Spleen (tissue), 11 donors: ENCODE measurements at regions not wholly inside any gene's neighbourhood (a gene's known extent, or its start where the extent isn't known, plus 50 kb on each side); places are given as distances from the start of the nearest gene placed in this dataset.

Experiments
- DNase-seq: peaks from one replicate; pipeline ENCODE4 v3.0.0-alpha.2; 2020
- H3K27ac ChIP-seq, 8 donors: fragments of 200-600 bp; sonication (generic) in 7 of 8; 1 replicate in 4 of 8; 2 replicates in 4 of 8; pipeline versions ENCODE4 v1.5.0 to v1.8.0; 2016 to 2021; ENCODE audit warnings: inconsistent platforms in 4 of 8, mild to moderate bottlenecking in 4 of 8, moderate library complexity in 1 of 8
- H3K27me3 ChIP-seq, 7 donors: fragments of 200-600 bp; sonication (generic) in 6 of 7; replicated peaks in 1 of 7; 1 replicate in 4 of 7; 2 replicates in 3 of 7; pipeline versions ENCODE4 v1.5.0 to v1.8.0; 2016 to 2021; ENCODE audit warnings: inconsistent platforms in 3 of 7, mild to moderate bottlenecking in 1 of 7
- H3K36me3 ChIP-seq, 6 donors: fragments of 200-600 bp; sonication (generic) in 5 of 6; 1 replicate in 4 of 6; 2 replicates in 2 of 6; pipeline versions ENCODE4 v1.5.0 to v1.8.0; 2016 to 2021; ENCODE audit warnings: inconsistent platforms in 2 of 6
- H3K4me1 ChIP-seq, 6 donors: fragments of 200-600 bp; sonication (generic) in 5 of 6; 1 replicate in 3 of 6; 2 replicates in 3 of 6; pipeline versions ENCODE4 v1.5.0 to v1.8.0; 2016 to 2021; ENCODE audit warnings: inconsistent platforms in 3 of 6
- H3K4me3 ChIP-seq, 8 donors: fragments of 200-600 bp; sonication (generic) in 7 of 8; 1 replicate in 4 of 8; 2 replicates in 4 of 8; pipeline versions ENCODE4 v1.5.0 to v1.8.0; 2016 to 2021; ENCODE audit warnings: inconsistent platforms in 4 of 8, mild to moderate bottlenecking in 4 of 8, moderate library complexity in 2 of 8
- H3K9me3 ChIP-seq, 8 donors: fragments of 200-600 bp; sonication (generic) in 7 of 8; 1 replicate in 4 of 8; 2 replicates in 4 of 8; pipeline versions ENCODE4 v1.5.0 to v1.8.0; 2016 to 2021; ENCODE audit warnings: inconsistent platforms in 4 of 8
- POLR2A ChIP-seq, 3 donors: fragments of 450-650 bp; IDR thresholded peaks; one replicate each; pipeline ENCODE4 v1.5.1; 2017; ENCODE audit warnings: antibody characterized with exemption in 3 of 3, mild to moderate bottlenecking in 1 of 3
- POLR2AphosphoS5 ChIP-seq, 3 donors: sonication (generic); formaldehyde crosslinking; IDR thresholded peaks; one replicate each; pipeline ENCODE4 v1.5.1; 2017; ENCODE audit warnings: antibody characterized with exemption in 3 of 3
- WGBS, 5 donors: extraction: QIAGEN DNeasy Blood & Tissue Kit in 3 of 5; methylation state at CpG; one replicate each; pipeline versions ENCODE4 v1.1.5 to v1.1.7; 2013 to 2018; 5-methylcytosine and 5-hydroxymethylcytosine counted together
- intact Hi-C: fragments of 100-400 bp; cut with DNase I; formaldehyde crosslinking; loops from one replicate; pipeline ENCODE4 v1.15.0; 2023; ENCODE audit warnings: low total_unique reads
- TF ChIP-seq, protein P1 (sequence below), 11 experiments: fragments of 200-600 bp in 7 of 11; fragments of 450-650 bp in 4 of 11; sonication (generic) in 4 of 11; IDR thresholded peaks in 8 of 11; conservative IDR thresholded peaks in 3 of 11; 1 replicate in 7 of 11; 2 replicates in 4 of 11; pipeline versions ENCODE4 v1.4.0 to v1.8.0; 2016 to 2021; ENCODE audit warnings: antibody characterized with exemption in 11 of 11, inconsistent platforms in 4 of 11, mild to moderate bottlenecking in 1 of 11
- donor health status: healthy with polysubstance abuse.
- donor health status: DM: no; HTN: no; CAD: no; lungs with moderate emphysema.
- donor health status: DM: no; HTN: no; CAD: no.
- donor health status: Bipolar disorder and iron deficiency.
- donor health status: healthy.
- donor health status: DM: no; HTN: no; CAD: no.
- donor health status: DM: yes; HTN: yes; CAD: no.

DNA sequence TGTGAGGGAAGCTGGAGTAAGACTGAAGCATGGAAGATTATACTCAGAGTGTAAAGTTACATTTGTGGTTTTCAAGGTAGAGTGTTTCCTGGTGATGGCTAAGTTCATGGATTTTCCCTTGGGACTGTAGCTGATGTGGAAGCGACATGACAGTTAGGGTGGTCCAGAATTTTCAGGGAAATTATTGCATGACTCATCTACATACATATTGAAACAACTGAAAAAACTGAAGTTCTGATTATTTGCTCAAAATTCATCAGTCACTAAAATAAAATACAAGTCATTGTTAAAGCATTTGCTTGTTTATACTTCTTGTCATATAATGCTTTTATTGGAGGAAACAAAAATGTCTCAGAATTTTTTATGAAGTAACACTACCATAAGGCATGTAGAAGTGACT is 700.0 kb downstream of the RFPL4B start:
- 0 to 46% (median 0%) methylated on average over 1 of the region's 1 CpG for WGBS, 5 donors
- H3K9me3 ChIP-seq = peaks cover 0 to 1% (median 0%) of the 10 kb centered on the region in 8 donors
- H3K27me3 ChIP-seq = no peaks in the 10 kb centered on the region
- no peak for DNase-seq
- no peak overlapping the region for H3K27ac ChIP-seq
- no peaks in the 10 kb centered on the region for H3K36me3 ChIP-seq
- TF ChIP-seq POLR2AphosphoS5 (IDR thresholded peaks at IDR 0.05) = no peak
- TF ChIP-seq, protein P1, sequence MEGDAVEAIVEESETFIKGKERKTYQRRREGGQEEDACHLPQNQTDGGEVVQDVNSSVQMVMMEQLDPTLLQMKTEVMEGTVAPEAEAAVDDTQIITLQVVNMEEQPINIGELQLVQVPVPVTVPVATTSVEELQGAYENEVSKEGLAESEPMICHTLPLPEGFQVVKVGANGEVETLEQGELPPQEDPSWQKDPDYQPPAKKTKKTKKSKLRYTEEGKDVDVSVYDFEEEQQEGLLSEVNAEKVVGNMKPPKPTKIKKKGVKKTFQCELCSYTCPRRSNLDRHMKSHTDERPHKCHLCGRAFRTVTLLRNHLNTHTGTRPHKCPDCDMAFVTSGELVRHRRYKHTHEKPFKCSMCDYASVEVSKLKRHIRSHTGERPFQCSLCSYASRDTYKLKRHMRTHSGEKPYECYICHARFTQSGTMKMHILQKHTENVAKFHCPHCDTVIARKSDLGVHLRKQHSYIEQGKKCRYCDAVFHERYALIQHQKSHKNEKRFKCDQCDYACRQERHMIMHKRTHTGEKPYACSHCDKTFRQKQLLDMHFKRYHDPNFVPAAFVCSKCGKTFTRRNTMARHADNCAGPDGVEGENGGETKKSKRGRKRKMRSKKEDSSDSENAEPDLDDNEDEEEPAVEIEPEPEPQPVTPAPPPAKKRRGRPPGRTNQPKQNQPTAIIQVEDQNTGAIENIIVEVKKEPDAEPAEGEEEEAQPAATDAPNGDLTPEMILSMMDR (IDR thresholded peaks at IDR 0.05 in 8 of 11, conservative IDR thresholded peaks at IDR 0.05 in 3 of 11) = no peak
- TF ChIP-seq POLR2A (IDR thresholded peaks at IDR 0.05) = no peak
- H3K4me3 ChIP-seq = no peak overlapping the region
- no peaks in the 10 kb centered on the region for H3K4me1 ChIP-seq
- intact Hi-C loops = no loop called here

DNA sequence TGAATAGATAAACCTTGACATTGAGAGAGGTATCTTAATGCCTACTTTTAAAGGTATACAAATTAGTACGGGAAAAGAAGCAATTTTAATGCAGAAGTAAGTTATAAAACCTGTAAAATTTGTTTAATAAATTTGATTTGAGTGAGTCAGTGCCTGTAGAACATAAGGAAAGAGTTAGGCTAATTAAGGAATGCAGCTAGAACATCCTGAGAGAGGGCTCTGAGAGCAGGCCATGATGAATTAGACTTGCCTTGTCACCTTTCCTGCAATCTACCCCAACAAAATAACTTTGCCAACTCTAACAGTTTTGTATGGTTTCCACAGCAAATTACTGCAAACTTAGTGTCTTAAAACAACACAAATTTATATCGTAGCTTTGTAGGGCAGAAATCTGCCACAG is 700.8 kb downstream of the RFPL4B start:
- no peaks in the 10 kb centered on the region for H3K9me3 ChIP-seq
- TF ChIP-seq, protein P1 (IDR thresholded peaks at IDR 0.05 in 8 of 11, conservative IDR thresholded peaks at IDR 0.05 in 3 of 11) = no peak
- TF ChIP-seq POLR2AphosphoS5 (IDR thresholded peaks at IDR 0.05) = no peak
- no peak for TF ChIP-seq POLR2A (IDR thresholded peaks at IDR 0.05)
- 78 to 93% (median 87%) methylated on average over 2 of the region's 2 CpGs for WGBS, 5 donors
- no peaks in the 10 kb centered on the region for H3K36me3 ChIP-seq
- no peak overlapping the region for H3K27ac ChIP-seq
- no peaks in the 10 kb centered on the region for H3K27me3 ChIP-seq
- no peaks in the 10 kb centered on the region for H3K4me1 ChIP-seq
- H3K4me3 ChIP-seq = no peak overlapping the region
- intact Hi-C loops = no loop called here
- DNase-seq = no peak

DNA sequence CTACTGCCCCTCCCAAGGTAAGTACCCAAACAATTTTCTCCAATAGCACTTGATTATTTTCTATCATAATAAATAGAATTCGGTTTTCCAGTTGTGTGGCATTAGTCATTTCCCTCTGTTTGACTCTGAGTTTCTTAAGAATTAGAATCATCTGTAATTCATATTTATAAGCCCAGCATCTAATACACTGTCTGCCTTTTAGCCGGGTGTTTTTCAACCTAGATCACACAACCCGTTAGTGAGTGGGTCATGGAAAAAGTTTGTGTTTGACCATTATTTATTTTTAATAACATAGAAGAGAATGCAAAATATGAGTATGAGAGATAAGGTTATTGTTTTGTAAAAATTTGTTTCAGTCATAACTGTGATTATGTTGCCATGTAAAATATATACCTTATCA is 701.6 kb downstream of the RFPL4B start:
- DNase-seq = no peak
- 78 to 96% (median 88%) methylated on average over 3 of the region's 3 CpGs for WGBS, 5 donors
- intact Hi-C loops = no loop called here
- no peaks in the 10 kb centered on the region for H3K9me3 ChIP-seq
- no peaks in the 10 kb centered on the region for H3K27me3 ChIP-seq
- no peak overlapping the region for H3K4me3 ChIP-seq
- TF ChIP-seq, protein P1 (IDR thresholded peaks at IDR 0.05 in 8 of 11, conservative IDR thresholded peaks at IDR 0.05 in 3 of 11) = no peak
- TF ChIP-seq POLR2A (IDR thresholded peaks at IDR 0.05) (no peak), POLR2AphosphoS5 (IDR thresholded peaks at IDR 0.05) (no peak)
- H3K4me1 ChIP-seq = no peaks in the 10 kb centered on the region
- H3K36me3 ChIP-seq = no peaks in the 10 kb centered on the region
- no peak overlapping the region for H3K27ac ChIP-seq

DNA sequence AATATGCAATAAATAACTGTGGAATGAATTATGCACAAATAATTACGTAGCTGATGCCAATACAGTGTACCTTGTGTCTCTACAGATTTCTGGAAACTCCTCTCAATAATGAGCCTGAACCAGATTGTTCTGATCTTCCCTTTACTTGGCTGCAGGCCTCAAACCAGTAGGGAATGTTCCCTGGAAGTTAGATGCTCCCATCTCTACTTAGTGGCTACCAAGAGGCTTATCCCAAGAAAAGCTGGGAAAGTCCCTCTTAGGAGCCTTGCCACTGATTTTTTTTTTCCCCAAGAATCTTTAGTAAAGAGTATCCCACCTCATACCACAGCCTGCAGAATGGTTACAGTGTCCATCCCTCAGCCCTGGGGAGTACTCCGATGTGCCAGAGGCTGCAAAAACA is 702.1 kb downstream of the RFPL4B start:
- Histone ChIP-seq H3K27ac (no peak overlapping the region), H3K36me3 (no peaks in the 10 kb centered on the region), H3K4me1 (no peaks in the 10 kb centered on the region), H3K27me3 (no peaks in the 10 kb centered on the region), H3K4me3 (no peak overlapping the region), H3K9me3 (no peaks in the 10 kb centered on the region)
- no peak for DNase-seq
- intact Hi-C loops = no loop called here
- WGBS, 5 donors = 68 to 94% (median 88%) methylated on average over 2 of the region's 2 CpGs
- TF ChIP-seq POLR2AphosphoS5 (IDR thresholded peaks at IDR 0.05) (no peak), POLR2A (IDR thresholded peaks at IDR 0.05) (no peak)
- TF ChIP-seq, protein P1 (IDR thresholded peaks at IDR 0.05 in 8 of 11, conservative IDR thresholded peaks at IDR 0.05 in 3 of 11) = no peak
